HepG2 (cell line): ENCODE measurements at regions not wholly inside any gene's neighbourhood (a gene's known extent, or its start where the extent isn't known, plus 50 kb on each side); places are given as distances from the start of the nearest gene placed in this dataset.

Source experiments
- ATAC-seq: fragments of 200-7000 bp; cut with Tn5 transposase; 3 replicates; pipeline ENCODE4 v1.9.1; 2020; ENCODE audit warnings: mild to moderate bottlenecking, moderate library complexity
- BruUV-seq: library from RNA; stranded (reverse); fragments of 400-500 nt; replicated peaks from 2 replicates; lab custom pipeline; 2021; lab: Mats Ljungman, UMichigan
- CTCF ChIA-PET: fragments of 300-600 bp; formaldehyde crosslinking; extraction: SDS; loops from one replicate; lab custom pipeline; 2021; ENCODE audit warnings: low total read pairs, inconsistent platforms, low intra/inter-chr PET ratio; lab: Yijun Ruan, JAX
- POLR2A ChIA-PET: fragments of 350-600 bp; sonication (Branson Sonifier 250); formaldehyde crosslinking; loops from one replicate; lab custom pipeline; 2020; ENCODE audit warnings: antibody characterized with exemption, inconsistent platforms; lab: Yijun Ruan, JAX
- DNase-seq: peaks from one replicate; pipeline ENCODE4 v3.0.0-alpha.2; 2015; ENCODE audit warnings: low spot score
- FAIRE-seq: peaks from 3 replicates; lab custom pipeline; 2011; peaks lifted over from hg19 to GRCh38; lab: Jason Lieb, UNC
- H2AFZ ChIP-seq: one replicate; pipeline ENCODE4 v1.6.1; 2011; ENCODE audit warnings: low read length, inconsistent platforms
- H3K27ac ChIP-seq: fragments of 300-600 bp; 3 replicates; pipeline ENCODE4 v1.8.0; 2011; ENCODE audit warnings: mixed run types, mild to moderate bottlenecking, mixed read lengths, low read length, inconsistent platforms; ENCODE audit not compliant: insufficient read depth; ENCODE audit errors: extremely low read length
- H3K27me3 ChIP-seq, 2 experiments: fragments of 200-600 bp in 1 of 2; 2 replicates in 1 of 2; 3 replicates in 1 of 2; pipeline versions ENCODE4 v1.6.0 to v1.8.0; 2011; ENCODE audit warnings: low read length in 2 of 2, mild to moderate bottlenecking in 2 of 2, moderate library complexity in 2 of 2, inconsistent platforms in 1 of 2; ENCODE audit not compliant: insufficient read depth in 2 of 2, control insufficient read depth in 1 of 2
- H3K36me3 ChIP-seq, 2 experiments: fragments of 200-600 bp in 1 of 2; replicated peaks in 1 of 2; 2 replicates in 1 of 2; 3 replicates in 1 of 2; pipeline versions ENCODE4 v1.5.1 to v1.8.0; 2011; ENCODE audit warnings: low read length in 2 of 2, inconsistent platforms in 1 of 2; ENCODE audit not compliant: insufficient read depth in 2 of 2, control insufficient read depth in 1 of 2
- H3K4me1 ChIP-seq: 2 replicates; pipeline ENCODE4 v1.5.1; 2012; ENCODE audit warnings: low read length, inconsistent platforms; ENCODE audit not compliant: insufficient read depth
- H3K4me2 ChIP-seq: 2 replicates; pipeline ENCODE4 v1.6.0; 2011; ENCODE audit warnings: low read depth, low read length, inconsistent platforms
- H3K4me3 ChIP-seq, 3 experiments: fragments of 200-600 bp in 1 of 3; sonication (generic), shearing (Covaris generic) in 1 of 3; replicated peaks in 1 of 3; 2 replicates each; pipeline ENCODE4 v1.5.1; 2011 to 2016; ENCODE audit warnings: low read length in 3 of 3, inconsistent platforms in 2 of 3, low read depth in 2 of 3, mild to moderate bottlenecking in 2 of 3, control low read depth in 1 of 3, mixed read lengths in 1 of 3; ENCODE audit not compliant: insufficient read depth in 1 of 3
- H3K79me2 ChIP-seq: one replicate; pipeline ENCODE4 v1.6.1; 2011; ENCODE audit warnings: low read length, inconsistent platforms; ENCODE audit not compliant: insufficient read depth
- H3K9ac ChIP-seq: 2 replicates; pipeline ENCODE4 v1.6.0; 2011; ENCODE audit warnings: mild to moderate bottlenecking, low read depth, low read length, inconsistent platforms; ENCODE audit not compliant: insufficient read depth
- H3K9me3 ChIP-seq: 2 replicates; pipeline ENCODE4 v1.5.1; 2012; ENCODE audit warnings: mild to moderate bottlenecking, low read length
- H4K20me1 ChIP-seq: 2 replicates; pipeline ENCODE4 v1.6.0; 2011; ENCODE audit warnings: inconsistent platforms, mild to moderate bottlenecking, low read length, moderate library complexity; ENCODE audit not compliant: insufficient read depth
- DMAP1 ChIP-seq: IDR thresholded peaks from 2 replicates; pipeline ENCODE4 v1.6.1; 2016
- EHMT2 ChIP-seq: fragments of 200-600 bp; sonication (generic); IDR thresholded peaks from 2 replicates; pipeline ENCODE4 v1.7.0; 2017; ENCODE audit warnings: antibody characterized with exemption, low read depth, low read length, borderline replicate concordance
- FOXA1 ChIP-seq, 2 experiments: fragments of 450-650 bp in 1 of 2; sonication (generic) in 1 of 2; formaldehyde crosslinking in 1 of 2; IDR thresholded peaks; 2 replicates each; pipeline versions ENCODE4 v1.4.0 to v1.6.1; 2016 to 2020; ENCODE audit warnings: missing genetic modification reagents in 1 of 2
- NFE2L2 ChIP-seq: fragments of 150-350 bp; IDR thresholded peaks from 2 replicates; pipeline ENCODE4 v1.6.1; 2014; ENCODE audit warnings: low read length
- NR2F6 ChIP-seq, 2 experiments: IDR thresholded peaks; 2 replicates each; pipeline ENCODE4 v1.6.1; 2016; ENCODE audit warnings: antibody characterized with exemption in 1 of 2, mild to moderate bottlenecking in 1 of 2
- ZUFSP ChIP-seq: sonication (generic); formaldehyde crosslinking; IDR thresholded peaks from 2 replicates; pipeline ENCODE4 v1.9.0; 2021; ENCODE audit warnings: missing genetic modification reagents, mild to moderate bottlenecking, borderline replicate concordance
- WGBS: methylation state at CpG from one replicate; pipeline ENCODE4 v1.1.6; 2017; ENCODE audit warnings: low lambda C conversion rate; 5-methylcytosine and 5-hydroxymethylcytosine counted together
- in situ Hi-C: cut with HindIII; loops from 2 replicates; pipeline ENCODE4 v1.10.0; 2017; ENCODE audit warnings: low pct_unique_long_range_greater_than_20kb; ENCODE audit not compliant: extremely low pct_ligation_motif_present
- intact Hi-C: fragments of 100-400 bp; cut with micrococcal nuclease; formaldehyde crosslinking; loops from one replicate; pipeline ENCODE4 v1.10.0; 2022; ENCODE audit not compliant: unreplicated experiment

- H3K4me1 ChIP-seq = no peaks in the 10 kb centered on the region
- POLR2A ChIA-PET = no interaction called here
- DNase-seq (no peak), ATAC-seq (no peak), FAIRE-seq (no peak)
- peaks cover 61% of the 10 kb centered on the region for H3K9me3 ChIP-seq
- TF ChIP-seq ZUFSP (no peak), EHMT2 (no peak)
- H3K9ac ChIP-seq = no peak overlapping the region
- 14% methylated on average over 2 of the region's 2 CpGs for WGBS
- no peaks in the 10 kb centered on the region for H4K20me1 ChIP-seq
- H3K27me3 ChIP-seq = no peaks in the 10 kb centered on the region
- H2AFZ ChIP-seq = no peak overlapping the region
- H3K4me3 ChIP-seq = no peak overlapping the region
- no peaks in the 10 kb centered on the region for H3K79me2 ChIP-seq
- no peak overlapping the region for H3K4me2 ChIP-seq
- no TSS peak for BruUV-seq
- in situ Hi-C loops = no loop called here
- CTCF ChIA-PET = no interaction called here
- H3K36me3 ChIP-seq = no peaks in the 10 kb centered on the region
- intact Hi-C loops = no loop called here
- no peak overlapping the region for H3K27ac ChIP-seq
Measured at GRCh38 chr2:150167711-150168110, 319.8 kb downstream of the RND3 start.

GRCh38 chr2:150166313-150167051, 321.0 kb downstream of the RND3 start:
- in situ Hi-C loops = no loop called here
- no peak overlapping the region for H3K27ac ChIP-seq
- DNase-seq (peak; percentile 12), FAIRE-seq (no peak), ATAC-seq (no peak)
- peaks cover 59% of the 10 kb centered on the region for H3K9me3 ChIP-seq
- H3K79me2 ChIP-seq = no peaks in the 10 kb centered on the region
- H3K27me3 ChIP-seq = no peaks in the 10 kb centered on the region
- H3K4me1 ChIP-seq = no peaks in the 10 kb centered on the region
- H2AFZ ChIP-seq = no peak overlapping the region
- ChIA-PET POLR2A (no interaction called here), CTCF (no interaction called here)
- TF ChIP-seq NFE2L2 (peak; percentile 15; the same call in 1 of the 2 replicates), DMAP1 (CRISPR knock-in tag) (no peak), NR2F6 (IDR thresholded peaks at IDR 0.05) (0 out of 2 replicates have a peak, but pooled peaks have one; percentile 14), NR2F6 (CRISPR knock-in tag; IDR thresholded peaks at IDR 0.05) (no peak), FOXA1 (IDR thresholded peaks at IDR 0.05) (no peak), FOXA1 (CRISPR knock-in tag; IDR thresholded peaks at IDR 0.05) (peak; percentile 54; the same call in 1 of the 2 replicates)
- 44% methylated on average over 6 of the region's 6 CpGs for WGBS
- no peaks in the 10 kb centered on the region for H4K20me1 ChIP-seq
- BruUV-seq = no TSS peak
- no peak overlapping the region for H3K4me2 ChIP-seq
- H3K9ac ChIP-seq = no peak overlapping the region
- H3K36me3 ChIP-seq = no peaks in the 10 kb centered on the region
- no peak overlapping the region for H3K4me3 ChIP-seq
- intact Hi-C loops = no loop called here
